ENCODE measurements at regions not wholly inside any gene's neighbourhood (a gene's known extent, or its start where the extent isn't known, plus 50 kb on each side); places are given as distances from the start of the nearest gene placed in this dataset.

- TF ChIP-seq CTCF (IDR thresholded peaks at IDR 0.05) (no peak), POLR2A (IDR thresholded peaks at IDR 0.05) (no peak)
Measured at GRCh38 chr9:99513441-99514112, 291.5 kb downstream of the SEC61B start.
